ENCODE measurements at regions not wholly inside any gene's neighbourhood (a gene's known extent, or its start where the extent isn't known, plus 50 kb on each side); places are given as distances from the start of the nearest gene placed in this dataset.

DNA sequence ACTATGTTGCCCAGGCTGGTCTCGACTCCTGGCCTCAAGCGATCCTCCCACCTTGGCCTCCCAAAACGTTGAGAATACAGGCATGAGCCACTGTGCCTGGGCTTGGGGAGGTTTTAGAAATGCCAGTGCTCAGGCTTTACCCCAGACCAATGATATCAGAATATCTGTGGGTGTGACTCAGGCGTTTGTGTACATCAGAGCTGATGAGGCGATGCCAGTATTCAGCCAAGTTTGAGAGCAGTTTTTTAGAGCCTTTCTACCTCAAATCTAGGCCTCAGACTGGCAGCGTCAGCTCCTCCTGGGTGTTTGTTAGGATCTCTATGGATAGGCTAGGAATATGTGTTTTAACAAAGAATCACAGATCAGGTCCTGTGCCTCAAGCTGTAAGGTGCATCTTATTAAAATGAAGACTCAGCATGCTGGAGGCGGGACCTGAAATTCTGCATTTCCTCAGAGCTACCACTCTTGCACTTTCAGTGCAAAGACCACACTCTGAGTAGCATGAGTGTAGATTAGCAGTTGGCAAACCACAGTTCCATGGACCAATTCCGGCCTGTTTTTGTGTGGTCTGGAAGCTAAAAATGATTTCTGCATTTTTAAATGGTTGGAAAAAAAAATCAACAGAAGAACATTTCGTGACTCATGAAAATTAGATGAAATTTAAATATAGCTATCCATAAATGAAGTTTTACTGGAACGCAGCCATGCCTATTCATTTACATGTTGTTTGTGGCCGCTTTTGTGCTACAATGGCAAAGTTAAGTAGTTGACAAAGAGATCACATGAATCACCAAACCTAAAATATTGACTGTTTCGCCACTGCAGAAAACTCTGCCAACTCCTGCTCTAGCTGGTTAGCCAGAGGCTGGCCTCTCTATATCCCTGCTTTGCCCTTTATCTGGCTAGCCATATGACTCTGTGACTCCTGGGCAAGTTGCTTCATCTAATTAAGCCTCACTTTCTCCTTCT lies 92.2 kb downstream of the KLF4 start:
- no peaks in the 10 kb centered on the region for H3K9me3 Mint-ChIP-seq
- peaks cover 3 to 25% (median 9%) of the 10 kb centered on the region in 5 donors for H3K27me3 Mint-ChIP-seq
- POLR2A ChIA-PET: interaction anchor here (0.7 kb wide), 1 partner anchor 798 kb away, joined by 3 read pairs; no protein-coding TSS in a partner anchor
- H3K4me1 Mint-ChIP-seq: no peaks in the 10 kb centered on the region
- no peak overlapping the region for H3K27ac Mint-ChIP-seq
- no peak for ATAC-seq
- no peak overlapping the region for H3K4me3 Mint-ChIP-seq
- no peak for DNase-seq
- no peaks in the 10 kb centered on the region for H3K36me3 Mint-ChIP-seq

GRCh38 chr9:107394264-107394663 lies 95.3 kb downstream of the KLF4 start:
- no peaks in the 10 kb centered on the region for H3K36me3 Mint-ChIP-seq
- ATAC-seq: no peak
- H3K4me1 Mint-ChIP-seq: no peaks in the 10 kb centered on the region
- H3K27me3 Mint-ChIP-seq: peaks cover 3 to 23% (median 9%) of the 10 kb centered on the region in 5 donors
- POLR2A ChIA-PET: no interaction called here
- DNase-seq: no peak
- H3K4me3 Mint-ChIP-seq: no peak overlapping the region
- no peaks in the 10 kb centered on the region for H3K9me3 Mint-ChIP-seq
- no peak overlapping the region for H3K27ac Mint-ChIP-seq

DNA sequence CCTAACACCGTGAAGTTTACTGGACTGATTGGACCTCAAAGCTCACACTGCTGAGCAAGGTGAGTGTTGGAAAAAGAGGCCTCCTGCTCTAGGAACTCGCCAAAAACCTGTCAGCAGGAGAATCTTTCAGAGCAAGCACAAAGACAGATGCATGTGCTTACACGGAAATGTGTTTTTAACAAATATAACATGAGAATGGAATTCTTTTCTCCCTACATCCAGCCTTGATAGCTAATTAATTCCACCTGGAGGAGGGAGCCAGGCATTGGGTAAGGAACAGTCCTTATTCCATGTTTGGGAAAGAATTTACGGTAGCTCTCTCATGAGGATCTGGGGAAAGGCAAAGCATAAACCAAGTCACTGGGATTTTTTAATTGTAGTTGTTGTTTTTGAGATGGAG lies 98.8 kb downstream of the KLF4 start:
- no peak for ATAC-seq
- POLR2A ChIA-PET: no interaction called here
- DNase-seq: no peak
- no peaks in the 10 kb centered on the region for H3K4me1 Mint-ChIP-seq
- no peak overlapping the region for H3K4me3 Mint-ChIP-seq
- H3K27me3 Mint-ChIP-seq: peaks cover 0 to 23% (median 4%) of the 10 kb centered on the region in 5 donors
- H3K36me3 Mint-ChIP-seq: no peaks in the 10 kb centered on the region
- no peak overlapping the region for H3K27ac Mint-ChIP-seq
- no peaks in the 10 kb centered on the region for H3K9me3 Mint-ChIP-seq

DNA sequence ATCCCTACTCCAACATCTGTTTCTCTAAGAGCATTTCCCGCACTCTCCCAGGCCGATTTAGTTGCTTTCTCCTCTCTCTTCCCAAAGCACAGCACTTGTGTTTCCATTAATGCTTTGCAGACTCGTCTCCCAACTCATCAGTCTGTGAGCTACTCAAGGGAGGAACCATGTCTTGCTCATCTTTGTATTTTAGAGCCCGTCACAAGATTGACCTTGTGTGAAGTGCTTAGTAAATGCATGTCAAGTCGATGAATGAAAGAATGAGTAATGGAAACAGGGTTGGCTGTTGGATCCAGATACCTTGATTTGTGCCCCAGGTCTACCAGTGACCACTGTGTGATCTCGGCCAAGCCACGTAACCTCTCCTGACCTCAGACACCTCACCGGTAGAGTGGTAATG lies 99.3 kb downstream of the KLF4 start:
- Mint-ChIP-seq H3K27ac (no peak overlapping the region), H3K36me3 (no peaks in the 10 kb centered on the region), H3K9me3 (no peaks in the 10 kb centered on the region), H3K27me3 (peaks cover 0 to 23% (median 4%) of the 10 kb centered on the region in 5 donors), H3K4me1 (no peaks in the 10 kb centered on the region), H3K4me3 (no peak overlapping the region)
- POLR2A ChIA-PET: no interaction called here
- ATAC-seq (no peak), DNase-seq (no peak)

- Mint-ChIP-seq H3K4me1 (no peaks in the 10 kb centered on the region), H3K27me3 (peaks cover 0 to 23% (median 4%) of the 10 kb centered on the region in 5 donors), H3K4me3 (no peak overlapping the region), H3K36me3 (no peaks in the 10 kb centered on the region), H3K9me3 (no peaks in the 10 kb centered on the region), H3K27ac (no peak overlapping the region)
- POLR2A ChIA-PET: no interaction called here
- no peak for ATAC-seq
- no peak for DNase-seq
These were observed 99.9 kb downstream of the KLF4 start for GRCh38 chr9:107389617-107390071.

GRCh38 chr9:107388890-107389289 lies 100.7 kb downstream of the KLF4 start:
- ATAC-seq (no peak), DNase-seq (no peak)
- Mint-ChIP-seq H3K27ac (no peak overlapping the region), H3K4me3 (no peak overlapping the region), H3K9me3 (no peaks in the 10 kb centered on the region), H3K4me1 (no peaks in the 10 kb centered on the region), H3K36me3 (no peaks in the 10 kb centered on the region), H3K27me3 (peaks cover 0 to 30% (median 7%) of the 10 kb centered on the region in 5 donors)
- POLR2A ChIA-PET: no interaction called here

DNA sequence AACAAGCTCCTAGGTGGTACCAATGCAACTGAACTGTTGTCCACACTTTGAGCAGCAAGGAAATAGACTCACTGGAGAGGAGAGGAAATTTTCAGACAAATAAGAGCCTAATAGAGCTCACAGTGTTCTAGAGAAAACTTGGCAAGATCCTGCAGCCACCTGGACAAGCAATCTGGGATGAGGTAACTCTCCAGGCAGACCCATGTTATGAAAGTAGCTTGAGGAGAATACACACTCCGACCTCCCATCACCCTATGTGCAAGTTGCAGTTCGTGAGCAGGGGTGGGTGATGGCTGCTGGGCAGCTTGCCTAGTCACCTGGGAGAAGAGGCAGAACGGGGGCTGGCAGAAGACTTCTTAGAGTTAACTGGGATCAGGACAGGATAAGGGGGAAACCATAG lies 102.2 kb downstream of the KLF4 start:
- no peak for ATAC-seq
- DNase-seq: no peak
- H3K4me3 Mint-ChIP-seq: no peak overlapping the region
- H3K9me3 Mint-ChIP-seq: no peaks in the 10 kb centered on the region
- POLR2A ChIA-PET: no interaction called here
- H3K36me3 Mint-ChIP-seq: no peaks in the 10 kb centered on the region
- peaks cover 0 to 31% (median 10%) of the 10 kb centered on the region in 5 donors for H3K27me3 Mint-ChIP-seq
- no peaks in the 10 kb centered on the region for H3K4me1 Mint-ChIP-seq
- H3K27ac Mint-ChIP-seq: no peak overlapping the region

- Mint-ChIP-seq H3K4me1 (no peaks in the 10 kb centered on the region), H3K36me3 (peaks cover 0 to 5% (median 0%) of the 10 kb centered on the region in 3 donors), H3K4me3 (no peak overlapping the region), H3K27me3 (peaks cover 0 to 34% (median 14%) of the 10 kb centered on the region in 5 donors), H3K27ac (no peak overlapping the region), H3K9me3 (no peaks in the 10 kb centered on the region)
- POLR2A ChIA-PET: no interaction called here
- DNase-seq (no peak), ATAC-seq (no peak)
These were observed 103.2 kb downstream of the KLF4 start for GRCh38 chr9:107386396-107386795.
